22Rv1 (cell line): ENCODE measurements at regions not wholly inside any gene's neighbourhood (a gene's known extent, or its start where the extent isn't known, plus 50 kb on each side); places are given as distances from the start of the nearest gene placed in this dataset.

Source experiments
- ZFX ChIP-seq: fragments of 450-650 bp; IDR thresholded peaks from 2 replicates; pipeline ENCODE4 v1.6.1; 2017; ENCODE audit warnings: antibody characterized with exemption, borderline replicate concordance
- TF ChIP-seq, protein P1 (sequence below): fragments of 450-650 bp; IDR thresholded peaks from 2 replicates; pipeline ENCODE4 v1.5.1; 2017; ENCODE audit warnings: mild to moderate bottlenecking

DNA sequence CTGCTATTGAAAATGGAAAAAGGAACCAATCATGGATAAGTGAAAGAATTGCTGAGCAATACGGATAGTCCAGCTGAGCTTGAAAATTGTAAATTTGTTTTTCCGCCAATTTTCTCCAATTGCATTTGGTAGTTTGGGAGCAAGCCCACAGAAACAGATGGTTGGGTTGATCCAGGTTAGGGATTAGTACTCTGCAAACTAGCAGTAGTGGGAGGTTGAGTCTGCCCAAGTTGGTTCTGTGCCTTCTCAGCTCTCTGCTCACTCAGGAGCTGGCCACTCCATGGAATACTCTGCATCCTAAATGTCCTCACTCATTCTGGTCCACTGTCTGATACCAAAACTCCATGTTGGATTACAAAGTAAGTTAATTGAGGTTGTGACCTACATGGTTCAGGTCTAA lies 361.1 kb upstream of the ATP2B1 start:
- TF ChIP-seq, protein P1, sequence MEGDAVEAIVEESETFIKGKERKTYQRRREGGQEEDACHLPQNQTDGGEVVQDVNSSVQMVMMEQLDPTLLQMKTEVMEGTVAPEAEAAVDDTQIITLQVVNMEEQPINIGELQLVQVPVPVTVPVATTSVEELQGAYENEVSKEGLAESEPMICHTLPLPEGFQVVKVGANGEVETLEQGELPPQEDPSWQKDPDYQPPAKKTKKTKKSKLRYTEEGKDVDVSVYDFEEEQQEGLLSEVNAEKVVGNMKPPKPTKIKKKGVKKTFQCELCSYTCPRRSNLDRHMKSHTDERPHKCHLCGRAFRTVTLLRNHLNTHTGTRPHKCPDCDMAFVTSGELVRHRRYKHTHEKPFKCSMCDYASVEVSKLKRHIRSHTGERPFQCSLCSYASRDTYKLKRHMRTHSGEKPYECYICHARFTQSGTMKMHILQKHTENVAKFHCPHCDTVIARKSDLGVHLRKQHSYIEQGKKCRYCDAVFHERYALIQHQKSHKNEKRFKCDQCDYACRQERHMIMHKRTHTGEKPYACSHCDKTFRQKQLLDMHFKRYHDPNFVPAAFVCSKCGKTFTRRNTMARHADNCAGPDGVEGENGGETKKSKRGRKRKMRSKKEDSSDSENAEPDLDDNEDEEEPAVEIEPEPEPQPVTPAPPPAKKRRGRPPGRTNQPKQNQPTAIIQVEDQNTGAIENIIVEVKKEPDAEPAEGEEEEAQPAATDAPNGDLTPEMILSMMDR = no peak
- no peak for TF ChIP-seq ZFX
